ENCODE measurements at regions not wholly inside any gene's neighbourhood (a gene's known extent, or its start where the extent isn't known, plus 50 kb on each side); places are given as distances from the start of the nearest gene placed in this dataset.

- DNase-seq (ENCODE audit: low read depth), result no peak
- in situ Hi-C loops (cut with HindIII; ENCODE audit: low pct_unique_long_range_greater_than_20kb, low sequenced_read_pairs), result no loop called here
Observed at GRCh38 chr5:84635235-84636055, 250.8 kb upstream of the EDIL3 start.

GRCh38 chr5:84634256-84634655 is 249.6 kb upstream of the EDIL3 start:
- in situ Hi-C loops (cut with HindIII; ENCODE audit: low pct_unique_long_range_greater_than_20kb, low sequenced_read_pairs), result no loop called here

GRCh38 chr5:84632418-84632817 is 247.7 kb upstream of the EDIL3 start:
- in situ Hi-C loops (cut with HindIII; ENCODE audit: low pct_unique_long_range_greater_than_20kb, low sequenced_read_pairs), result no loop called here

More at GRCh38 chr5:84634256-84634655, 249.6 kb upstream of the EDIL3 start:
- no peak for DNase-seq (ENCODE audit: low read depth)

GRCh38 chr5:84628918-84629317 is 244.2 kb upstream of the EDIL3 start:
- no peak for DNase-seq (ENCODE audit: low read depth)
- in situ Hi-C loops (cut with HindIII; ENCODE audit: low pct_unique_long_range_greater_than_20kb, low sequenced_read_pairs), result no loop called here

More at GRCh38 chr5:84632418-84632817, 247.7 kb upstream of the EDIL3 start:
- DNase-seq (ENCODE audit: low read depth), result no peak

- in situ Hi-C loops (cut with HindIII; ENCODE audit: low pct_unique_long_range_greater_than_20kb, low sequenced_read_pairs), result no loop called here
- no peak for DNase-seq (ENCODE audit: low read depth)
Observed at GRCh38 chr5:84623019-84623418, 238.3 kb upstream of the EDIL3 start.

- DNase-seq (ENCODE audit: low read depth), result no peak
- in situ Hi-C loops (cut with HindIII; ENCODE audit: low pct_unique_long_range_greater_than_20kb, low sequenced_read_pairs), result no loop called here
Observed at GRCh38 chr5:84622461-84622860, 237.8 kb upstream of the EDIL3 start.

- in situ Hi-C loops (cut with HindIII; ENCODE audit: low pct_unique_long_range_greater_than_20kb, low sequenced_read_pairs), result no loop called here
- DNase-seq (ENCODE audit: low read depth), result no peak
Observed at GRCh38 chr5:84618262-84618661, 233.6 kb upstream of the EDIL3 start.

- in situ Hi-C loops (cut with HindIII; ENCODE audit: low pct_unique_long_range_greater_than_20kb, low sequenced_read_pairs), result no loop called here
- DNase-seq (ENCODE audit: low read depth), result no peak
Observed at GRCh38 chr5:84614906-84615305, 230.2 kb upstream of the EDIL3 start.

- no peak for DNase-seq (ENCODE audit: low read depth)
- in situ Hi-C loops (cut with HindIII; ENCODE audit: low pct_unique_long_range_greater_than_20kb, low sequenced_read_pairs), result no loop called here
Observed at GRCh38 chr5:84606784-84607183, 222.1 kb upstream of the EDIL3 start.

GRCh38 chr5:84605241-84605640 is 220.6 kb upstream of the EDIL3 start:
- no peak for DNase-seq (ENCODE audit: low read depth)
- in situ Hi-C loops (cut with HindIII; ENCODE audit: low pct_unique_long_range_greater_than_20kb, low sequenced_read_pairs), result no loop called here

- in situ Hi-C loops (cut with HindIII; ENCODE audit: low pct_unique_long_range_greater_than_20kb, low sequenced_read_pairs), result no loop called here
- DNase-seq (ENCODE audit: low read depth), result no peak
Observed at GRCh38 chr5:84603568-84604185, 219.0 kb upstream of the EDIL3 start.

GRCh38 chr5:84602371-84602771 is 217.7 kb upstream of the EDIL3 start:
- in situ Hi-C loops (cut with HindIII; ENCODE audit: low pct_unique_long_range_greater_than_20kb, low sequenced_read_pairs), result no loop called here
- no peak for DNase-seq (ENCODE audit: low read depth)

- no peak for DNase-seq (ENCODE audit: low read depth)
- in situ Hi-C loops (cut with HindIII; ENCODE audit: low pct_unique_long_range_greater_than_20kb, low sequenced_read_pairs), result no loop called here
Observed at GRCh38 chr5:84599964-84600363, 215.3 kb upstream of the EDIL3 start.

- DNase-seq (ENCODE audit: low read depth), result no peak
- in situ Hi-C loops (cut with HindIII; ENCODE audit: low pct_unique_long_range_greater_than_20kb, low sequenced_read_pairs), result no loop called here
Observed at GRCh38 chr5:84597904-84598303, 213.2 kb upstream of the EDIL3 start.

GRCh38 chr5:84590629-84591028 is 205.9 kb upstream of the EDIL3 start:
- in situ Hi-C loops (cut with HindIII; ENCODE audit: low pct_unique_long_range_greater_than_20kb, low sequenced_read_pairs), result no loop called here
- no peak for DNase-seq (ENCODE audit: low read depth)

- DNase-seq (ENCODE audit: low read depth), result no peak
- in situ Hi-C loops (cut with HindIII; ENCODE audit: low pct_unique_long_range_greater_than_20kb, low sequenced_read_pairs), result no loop called here
Observed at GRCh38 chr5:84589926-84590325, 205.2 kb upstream of the EDIL3 start.

- in situ Hi-C loops (cut with HindIII; ENCODE audit: low pct_unique_long_range_greater_than_20kb, low sequenced_read_pairs), result no loop called here
Observed at GRCh38 chr5:84585218-84585617, 200.5 kb upstream of the EDIL3 start.

GRCh38 chr5:84578226-84578625 is 193.5 kb upstream of the EDIL3 start:
- no peak for DNase-seq (ENCODE audit: low read depth)
- in situ Hi-C loops (cut with HindIII; ENCODE audit: low pct_unique_long_range_greater_than_20kb, low sequenced_read_pairs), result no loop called here

More at GRCh38 chr5:84585218-84585617, 200.5 kb upstream of the EDIL3 start:
- DNase-seq (ENCODE audit: low read depth), result no peak

- in situ Hi-C loops (cut with HindIII; ENCODE audit: low pct_unique_long_range_greater_than_20kb, low sequenced_read_pairs), result no loop called here
- DNase-seq (ENCODE audit: low read depth), result no peak
Observed at GRCh38 chr5:84573017-84573712, 188.5 kb upstream of the EDIL3 start.

All from Caki2 (cell line).